ENCODE measurements at regions not wholly inside any gene's neighbourhood (a gene's known extent, or its start where the extent isn't known, plus 50 kb on each side); places are given as distances from the start of the nearest gene placed in this dataset.

GRCh38 chr20:12717061-12717460, 291.7 kb upstream of the SPTLC3 start:
- WGBS, 2 donors = 54 to 82% methylated on average over 1 of the region's 1 CpG
- DNase-seq (ENCODE audit: low spot score in 2 of 2) = no peak
- H3K4me1 ChIP-seq = no peaks in the 10 kb centered on the region

GRCh38 chr20:12718619-12719018, 290.2 kb upstream of the SPTLC3 start:
- no peak for TF ChIP-seq POLR2A (IDR thresholded peaks at IDR 0.05)
- Histone ChIP-seq H3K27me3 (no peaks in the 10 kb centered on the region), H3K4me1 (no peaks in the 10 kb centered on the region), H3K9me3 (no peaks in the 10 kb centered on the region), H3K36me3 (no peaks in the 10 kb centered on the region), H3K27ac (no peak overlapping the region), H3K4me3 (no peak overlapping the region)
- WGBS, 2 donors = 56 to 68% methylated on average over 4 of the region's 4 CpGs
- DNase-seq (ENCODE audit: low spot score in 2 of 2) = no peak

More at GRCh38 chr20:12717061-12717460, 291.7 kb upstream of the SPTLC3 start:
- no peaks in the 10 kb centered on the region for H3K27me3 ChIP-seq
- H3K27ac ChIP-seq = no peak overlapping the region
- no peak for TF ChIP-seq EP300 (IDR thresholded peaks at IDR 0.05)
- H3K9me3 ChIP-seq = no peaks in the 10 kb centered on the region
- H3K4me3 ChIP-seq = no peak overlapping the region
- H3K36me3 ChIP-seq = no peaks in the 10 kb centered on the region

GRCh38 chr20:12721636-12722035, 287.1 kb upstream of the SPTLC3 start:
- no peaks in the 10 kb centered on the region for H3K27me3 ChIP-seq
- H3K9me3 ChIP-seq = no peaks in the 10 kb centered on the region
- no peaks in the 10 kb centered on the region for H3K4me1 ChIP-seq
- no peak for DNase-seq (ENCODE audit: low spot score in 2 of 2)
- H3K4me3 ChIP-seq = no peak overlapping the region
- 47 to 66% methylated on average over 2 of the region's 2 CpGs for WGBS, 2 donors
- H3K27ac ChIP-seq = no peak overlapping the region
- TF ChIP-seq, protein P1, sequence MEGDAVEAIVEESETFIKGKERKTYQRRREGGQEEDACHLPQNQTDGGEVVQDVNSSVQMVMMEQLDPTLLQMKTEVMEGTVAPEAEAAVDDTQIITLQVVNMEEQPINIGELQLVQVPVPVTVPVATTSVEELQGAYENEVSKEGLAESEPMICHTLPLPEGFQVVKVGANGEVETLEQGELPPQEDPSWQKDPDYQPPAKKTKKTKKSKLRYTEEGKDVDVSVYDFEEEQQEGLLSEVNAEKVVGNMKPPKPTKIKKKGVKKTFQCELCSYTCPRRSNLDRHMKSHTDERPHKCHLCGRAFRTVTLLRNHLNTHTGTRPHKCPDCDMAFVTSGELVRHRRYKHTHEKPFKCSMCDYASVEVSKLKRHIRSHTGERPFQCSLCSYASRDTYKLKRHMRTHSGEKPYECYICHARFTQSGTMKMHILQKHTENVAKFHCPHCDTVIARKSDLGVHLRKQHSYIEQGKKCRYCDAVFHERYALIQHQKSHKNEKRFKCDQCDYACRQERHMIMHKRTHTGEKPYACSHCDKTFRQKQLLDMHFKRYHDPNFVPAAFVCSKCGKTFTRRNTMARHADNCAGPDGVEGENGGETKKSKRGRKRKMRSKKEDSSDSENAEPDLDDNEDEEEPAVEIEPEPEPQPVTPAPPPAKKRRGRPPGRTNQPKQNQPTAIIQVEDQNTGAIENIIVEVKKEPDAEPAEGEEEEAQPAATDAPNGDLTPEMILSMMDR (IDR thresholded peaks at IDR 0.05) = no peak
- no peak for TF ChIP-seq EP300 (IDR thresholded peaks at IDR 0.05)
- H3K36me3 ChIP-seq = no peaks in the 10 kb centered on the region

- no peaks in the 10 kb centered on the region for H3K36me3 ChIP-seq
- DNase-seq (ENCODE audit: low spot score in 2 of 2) = no peak
- WGBS, 2 donors = 95 to 100% methylated on average over 1 of the region's 1 CpG
- TF ChIP-seq, protein P1 (IDR thresholded peaks at IDR 0.05) = no peak
- TF ChIP-seq EP300 (IDR thresholded peaks at IDR 0.05) = no peak
- TF ChIP-seq POLR2A (IDR thresholded peaks at IDR 0.05) = no peak
- no peaks in the 10 kb centered on the region for H3K4me1 ChIP-seq
- no peak overlapping the region for H3K27ac ChIP-seq
- no peaks in the 10 kb centered on the region for H3K9me3 ChIP-seq
- no peaks in the 10 kb centered on the region for H3K27me3 ChIP-seq
- H3K4me3 ChIP-seq = no peak overlapping the region
These were observed 286.7 kb upstream of the SPTLC3 start for GRCh38 chr20:12722091-12722490.

DNA sequence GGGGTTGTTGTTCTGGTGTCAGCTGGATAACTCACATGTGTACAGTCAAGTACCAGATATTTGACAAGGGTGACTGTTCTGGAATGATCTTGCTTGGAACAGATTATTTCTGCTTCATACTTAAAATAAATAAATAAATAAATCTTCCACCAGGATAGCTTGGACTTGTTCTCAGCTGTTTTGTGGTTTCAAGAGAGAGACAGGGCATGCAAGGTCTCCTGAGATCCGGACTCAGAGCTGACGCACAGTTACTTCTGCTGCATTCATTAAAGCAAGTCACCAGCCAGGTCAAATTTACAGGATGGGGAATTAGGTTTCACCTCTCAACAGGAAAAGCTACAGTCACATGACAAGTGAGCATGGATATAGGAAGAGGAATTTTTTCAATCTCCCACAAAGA, 285.0 kb upstream of the SPTLC3 start:
- H3K36me3 ChIP-seq = no peaks in the 10 kb centered on the region
- H3K4me3 ChIP-seq = no peak overlapping the region
- H3K9me3 ChIP-seq = no peaks in the 10 kb centered on the region
- no peaks in the 10 kb centered on the region for H3K27me3 ChIP-seq
- H3K4me1 ChIP-seq = no peaks in the 10 kb centered on the region
- DNase-seq (ENCODE audit: low spot score in 2 of 2) = no peak
- TF ChIP-seq EP300 (IDR thresholded peaks at IDR 0.05) (no peak), POLR2A (IDR thresholded peaks at IDR 0.05) (no peak)
- TF ChIP-seq, protein P1 (IDR thresholded peaks at IDR 0.05) = no peak
- H3K27ac ChIP-seq = no peak overlapping the region
- 84% methylated on average over 2 of the region's 2 CpGs for WGBS, 2 donors

DNA sequence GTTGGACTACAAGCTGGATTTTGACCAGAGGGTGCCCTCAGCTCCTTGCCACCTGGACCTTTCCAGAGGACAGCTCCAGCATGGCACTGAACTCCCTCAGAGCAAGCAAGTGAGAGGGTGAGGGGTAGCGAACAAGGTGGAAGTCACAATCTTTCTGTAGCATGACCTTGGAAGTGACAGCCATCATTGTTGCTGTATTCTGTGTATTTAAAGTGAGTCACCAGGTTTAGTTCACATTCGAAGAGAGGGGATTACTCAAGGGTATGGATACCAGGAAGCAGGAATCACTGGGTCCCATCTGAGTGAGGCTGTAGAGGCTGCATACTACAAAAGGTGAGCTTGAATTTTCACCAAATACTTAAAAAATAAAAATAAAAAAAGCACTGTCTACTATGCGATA, 280.0 kb upstream of the SPTLC3 start:
- Histone ChIP-seq H3K27me3 (no peaks in the 10 kb centered on the region), H3K27ac (no peak overlapping the region), H3K4me3 (no peak overlapping the region), H3K4me1 (no peaks in the 10 kb centered on the region), H3K9me3 (no peaks in the 10 kb centered on the region), H3K36me3 (no peaks in the 10 kb centered on the region)
- TF ChIP-seq POLR2A (IDR thresholded peaks at IDR 0.05) (no peak), EP300 (IDR thresholded peaks at IDR 0.05) (no peak)
- TF ChIP-seq, protein P1 (IDR thresholded peaks at IDR 0.05) = no peak
- WGBS, 2 donors = 83 to 88% methylated on average over 3 of the region's 3 CpGs
- no peak for DNase-seq (ENCODE audit: low spot score in 2 of 2)

Data from tibial nerve (tissue), 4 donors.